ENCODE measurements at regions not wholly inside any gene's neighbourhood (a gene's known extent, or its start where the extent isn't known, plus 50 kb on each side); places are given as distances from the start of the nearest gene placed in this dataset.

GRCh38 chr2:66957677-66958076 is 439.5 kb upstream of the ETAA1 start:
- no TSS peak for BruUV-seq (replicated peaks)
- TF ChIP-seq EZH2 (IDR thresholded peaks at IDR 0.05; ENCODE audit: low read depth) = no peak
- CTCF ChIA-PET = no interaction called here

GRCh38 chr2:66960161-66960560 is 437.0 kb upstream of the ETAA1 start:
- POLR2A ChIA-PET (ENCODE audit: unreplicated experiment) = no interaction called here
- intact Hi-C loops (cut with micrococcal nuclease; ENCODE audit: unreplicated experiment) = no loop called here
- DNase-seq = no peak
- Histone ChIP-seq H3K4me1 (replicated peaks; ENCODE audit: insufficient read depth) (no peaks in the 10 kb centered on the region), H3K27me3 (ENCODE audit: insufficient read depth, low read depth) (no peaks in the 10 kb centered on the region), H3K27ac (no peak overlapping the region), H2AFZ (no peak overlapping the region), H3K9me2 (ENCODE audit: insufficient read depth) (no peaks in the 10 kb centered on the region), H3K9me3 (ENCODE audit: insufficient read depth, low read depth) (no peaks in the 10 kb centered on the region), H3K4me2 (no peak overlapping the region), H3F3A (ENCODE audit: insufficient read depth, low read depth) (no peaks in the 10 kb centered on the region), H3K79me2 (ENCODE audit: low read depth) (no peaks in the 10 kb centered on the region), H3K36me3 (ENCODE audit: low read depth) (no peaks in the 10 kb centered on the region), H3K4me3 (no peak overlapping the region), H4K20me1 (ENCODE audit: insufficient read depth) (no peaks in the 10 kb centered on the region)
- no peak for TF ChIP-seq CTCF (conservative IDR thresholded peaks at IDR 0.05)
- no peak for TF ChIP-seq EZH2 (IDR thresholded peaks at IDR 0.05; ENCODE audit: low read depth)
- CTCF ChIA-PET = no interaction called here
- no TSS peak for BruUV-seq (replicated peaks)

More at GRCh38 chr2:66957677-66958076, 439.5 kb upstream of the ETAA1 start:
- H2AFZ ChIP-seq = no peak overlapping the region
- no peaks in the 10 kb centered on the region for H3K4me1 ChIP-seq (replicated peaks; ENCODE audit: insufficient read depth)
- no peaks in the 10 kb centered on the region for H3K27me3 ChIP-seq (ENCODE audit: insufficient read depth, low read depth)
- no peaks in the 10 kb centered on the region for H3K9me2 ChIP-seq (ENCODE audit: insufficient read depth)
- H3K4me3 ChIP-seq = no peak overlapping the region
- no peaks in the 10 kb centered on the region for H3F3A ChIP-seq (ENCODE audit: insufficient read depth, low read depth)
- no peaks in the 10 kb centered on the region for H3K9me3 ChIP-seq (ENCODE audit: insufficient read depth, low read depth)
- no peaks in the 10 kb centered on the region for H3K79me2 ChIP-seq (ENCODE audit: low read depth)
- no peaks in the 10 kb centered on the region for H4K20me1 ChIP-seq (ENCODE audit: insufficient read depth)
- H3K36me3 ChIP-seq (ENCODE audit: low read depth) = no peaks in the 10 kb centered on the region
- intact Hi-C loops (cut with micrococcal nuclease; ENCODE audit: unreplicated experiment) = no loop called here
- no peak for DNase-seq
- H3K4me2 ChIP-seq = no peak overlapping the region
- POLR2A ChIA-PET (ENCODE audit: unreplicated experiment) = no interaction called here
- no peak overlapping the region for H3K27ac ChIP-seq

GRCh38 chr2:66962716-66963115 is 434.4 kb upstream of the ETAA1 start:
- Histone ChIP-seq H3K4me1 (replicated peaks; ENCODE audit: insufficient read depth) (no peaks in the 10 kb centered on the region), H3K27me3 (ENCODE audit: insufficient read depth, low read depth) (no peaks in the 10 kb centered on the region), H3K79me2 (ENCODE audit: low read depth) (no peaks in the 10 kb centered on the region), H4K20me1 (ENCODE audit: insufficient read depth) (no peaks in the 10 kb centered on the region), H3K9me3 (ENCODE audit: insufficient read depth, low read depth) (no peaks in the 10 kb centered on the region), H3F3A (ENCODE audit: insufficient read depth, low read depth) (no peaks in the 10 kb centered on the region), H3K4me3 (no peak overlapping the region), H3K9me2 (ENCODE audit: insufficient read depth) (no peaks in the 10 kb centered on the region), H3K4me2 (no peak overlapping the region), H3K27ac (no peak overlapping the region), H2AFZ (no peak overlapping the region), H3K36me3 (ENCODE audit: low read depth) (no peaks in the 10 kb centered on the region)
- BruUV-seq (replicated peaks) = no TSS peak
- POLR2A ChIA-PET (ENCODE audit: unreplicated experiment) = no interaction called here
- CTCF ChIA-PET = no interaction called here
- intact Hi-C loops (cut with micrococcal nuclease; ENCODE audit: unreplicated experiment) = no loop called here
- no peak for DNase-seq
- TF ChIP-seq EZH2 (IDR thresholded peaks at IDR 0.05; ENCODE audit: low read depth) (no peak), CTCF (conservative IDR thresholded peaks at IDR 0.05) (no peak)

GRCh38 chr2:66966631-66967030 is 430.5 kb upstream of the ETAA1 start:
- no peaks in the 10 kb centered on the region for H3K9me3 ChIP-seq (ENCODE audit: insufficient read depth, low read depth)
- TF ChIP-seq CTCF (conservative IDR thresholded peaks at IDR 0.05) (no peak), EZH2 (IDR thresholded peaks at IDR 0.05; ENCODE audit: low read depth) (no peak)
- no peak for DNase-seq
- no peak overlapping the region for H3K4me2 ChIP-seq
- CTCF ChIA-PET = no interaction called here
- no peaks in the 10 kb centered on the region for H3K79me2 ChIP-seq (ENCODE audit: low read depth)
- H3K9me2 ChIP-seq (ENCODE audit: insufficient read depth) = no peaks in the 10 kb centered on the region
- no peaks in the 10 kb centered on the region for H3F3A ChIP-seq (ENCODE audit: insufficient read depth, low read depth)
- no peaks in the 10 kb centered on the region for H4K20me1 ChIP-seq (ENCODE audit: insufficient read depth)
- POLR2A ChIA-PET (ENCODE audit: unreplicated experiment) = no interaction called here
- no peaks in the 10 kb centered on the region for H3K27me3 ChIP-seq (ENCODE audit: insufficient read depth, low read depth)
- no peaks in the 10 kb centered on the region for H3K4me1 ChIP-seq (replicated peaks; ENCODE audit: insufficient read depth)
- no TSS peak for BruUV-seq (replicated peaks)
- no peak overlapping the region for H3K27ac ChIP-seq
- intact Hi-C loops (cut with micrococcal nuclease; ENCODE audit: unreplicated experiment) = no loop called here
- no peaks in the 10 kb centered on the region for H3K36me3 ChIP-seq (ENCODE audit: low read depth)
- no peak overlapping the region for H2AFZ ChIP-seq
- H3K4me3 ChIP-seq = no peak overlapping the region
